ENCODE measurements at regions not wholly inside any gene's neighbourhood (a gene's known extent, or its start where the extent isn't known, plus 50 kb on each side); places are given as distances from the start of the nearest gene placed in this dataset.
"Not testable (repeated sequence)": the region's sequence is repeated elsewhere in the genome, so short reads cannot be mapped to it uniquely, and the experiment has no call there.

DNA sequence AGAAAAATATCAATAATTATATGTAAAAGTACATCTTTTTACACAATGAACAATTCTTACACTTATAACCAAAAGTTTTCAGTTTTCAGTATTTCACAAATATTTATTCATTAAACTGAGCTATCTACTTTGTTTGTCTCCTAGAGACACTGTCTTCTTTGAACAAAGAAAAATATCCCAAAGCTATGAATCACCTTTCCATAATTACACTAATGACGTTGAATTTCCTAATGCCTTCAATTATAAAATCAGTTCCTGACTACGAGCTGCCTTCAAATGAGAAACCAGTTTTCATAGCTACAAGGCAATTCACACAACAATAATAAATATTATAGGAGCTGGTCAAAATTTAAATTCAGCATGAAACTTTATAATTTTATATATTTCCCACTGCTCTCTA lies 201.8 kb upstream of the BRINP3 start:
- DNase-seq, result no peak

GRCh38 chr1:190679983-190680382 lies 202.3 kb upstream of the BRINP3 start:
- no peak for DNase-seq

- no peak for DNase-seq
Observed at GRCh38 chr1:190685676-190686075, 208.0 kb upstream of the BRINP3 start.

GRCh38 chr1:190688096-190688495 lies 210.4 kb upstream of the BRINP3 start:
- no peak for DNase-seq

DNA sequence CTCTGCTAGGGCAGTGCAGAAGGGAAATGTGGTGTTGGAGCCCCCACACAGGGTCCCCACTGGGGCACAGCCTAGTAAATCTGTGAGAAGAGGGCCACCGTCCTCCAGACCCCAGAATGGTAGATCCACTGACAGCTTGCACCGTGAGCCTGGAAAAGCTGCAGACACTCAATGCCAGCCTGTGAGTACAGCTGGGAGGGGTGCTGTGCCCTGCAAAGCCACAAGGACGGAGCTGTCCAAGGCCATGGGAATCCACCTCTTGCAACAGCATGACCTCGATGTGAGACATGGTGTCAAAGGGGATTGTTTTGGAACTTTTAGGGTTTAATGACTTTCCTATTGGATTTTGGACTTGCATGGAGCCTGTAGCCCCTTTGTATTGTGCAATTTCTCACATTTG lies 220.8 kb upstream of the BRINP3 start:
- DNase-seq, result not testable (repeated sequence)

DNA sequence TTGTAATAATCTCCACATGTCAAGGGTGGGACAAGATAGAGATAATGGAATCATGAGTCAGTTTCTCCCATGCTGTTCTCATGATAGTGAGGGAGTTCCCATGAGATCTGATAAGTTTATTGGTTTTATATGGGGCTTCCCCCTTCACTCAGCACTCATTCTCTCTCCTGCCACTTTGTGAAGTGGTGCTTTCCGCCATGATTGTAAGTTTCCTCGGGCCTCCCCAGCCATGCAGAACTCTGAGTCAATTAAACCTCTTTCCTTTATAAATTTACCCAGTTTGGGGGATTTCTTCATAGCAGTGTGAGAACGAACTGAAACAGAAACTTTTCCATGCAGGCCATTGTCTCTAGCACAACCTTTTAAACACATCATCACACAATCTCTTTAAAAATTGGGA lies 221.5 kb upstream of the BRINP3 start:
- DNase-seq, result no peak

DNA sequence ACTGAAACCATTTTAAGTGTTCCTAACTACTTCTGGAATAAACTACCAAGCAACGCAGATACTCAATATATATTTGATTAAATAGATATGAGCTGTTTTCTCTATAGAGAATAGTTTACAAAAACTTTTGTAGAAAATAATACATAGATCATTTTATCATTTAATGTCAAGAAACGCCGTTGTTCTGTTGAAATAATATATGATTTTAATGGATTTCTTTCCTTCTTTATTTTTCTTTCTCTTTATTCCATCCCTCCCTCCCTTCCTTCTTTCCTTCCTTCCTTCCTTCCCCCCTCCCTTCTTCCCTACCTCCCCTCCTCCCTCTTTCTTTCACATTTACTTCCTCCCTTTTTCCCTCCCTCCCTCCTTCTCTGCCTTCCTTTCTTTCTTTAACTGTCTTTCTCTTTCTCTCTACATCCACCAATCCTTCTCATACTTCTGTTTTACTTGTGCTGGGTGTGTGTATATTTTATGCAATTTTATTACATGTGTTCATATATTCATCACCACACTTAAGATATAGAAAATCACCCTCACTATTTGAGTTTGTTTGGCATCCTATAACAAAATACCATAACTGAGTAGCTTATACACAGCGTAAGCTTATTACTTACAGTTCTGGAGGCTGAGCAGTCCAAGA lies 230.9 kb upstream of the BRINP3 start:
- no peak for DNase-seq

DNA sequence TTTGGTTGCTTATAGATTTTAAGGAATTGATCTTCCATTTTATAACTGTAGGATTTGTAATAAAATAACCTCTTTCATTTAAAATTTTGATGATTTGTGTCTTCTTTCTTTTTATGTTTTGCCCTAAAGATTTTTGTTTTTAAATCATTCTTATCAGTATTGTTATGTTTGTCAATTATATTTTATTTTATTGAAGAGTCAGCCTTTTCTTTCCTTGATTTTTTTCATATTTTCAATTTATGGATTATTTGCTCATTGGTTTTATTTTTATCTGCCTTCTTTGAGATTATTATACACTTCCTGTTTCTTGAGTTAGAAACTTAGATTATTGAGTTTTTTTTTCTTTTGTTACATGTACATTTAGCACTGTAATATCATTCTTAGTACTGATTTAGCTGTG lies 233.4 kb upstream of the BRINP3 start:
- DNase-seq, result no peak

GRCh38 chr1:190717055-190717454 lies 239.4 kb upstream of the BRINP3 start:
- no peak for DNase-seq

DNA sequence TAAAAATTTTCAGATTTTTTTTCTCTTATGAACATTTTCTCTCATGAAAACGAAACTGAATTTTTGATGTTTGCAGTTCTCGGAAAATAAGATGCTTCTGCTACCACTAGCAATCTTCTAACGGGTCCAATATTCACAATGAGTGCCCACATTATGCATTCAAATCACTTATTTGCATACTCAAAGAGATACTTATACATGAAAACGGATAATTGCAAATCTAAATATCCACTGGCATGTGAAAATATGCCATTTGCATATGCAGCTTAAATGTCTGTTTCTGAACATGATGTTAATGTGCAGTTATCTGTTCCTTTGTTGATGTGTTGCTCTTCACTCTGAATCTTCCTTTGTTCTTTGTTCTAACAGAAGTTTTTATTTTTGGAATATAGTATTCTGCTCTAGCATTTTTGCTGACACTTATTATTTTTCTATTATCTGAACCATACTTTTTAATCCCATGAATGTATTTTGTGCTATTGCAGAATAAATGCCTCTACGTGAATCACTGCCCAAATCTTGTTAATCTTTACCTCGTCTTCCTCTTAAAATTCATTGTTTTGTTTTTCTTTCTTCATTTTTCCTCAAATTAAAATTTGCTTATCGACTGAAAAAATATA lies 259.4 kb upstream of the BRINP3 start:
- DNase-seq, result no peak

- DNase-seq, result no peak
Observed at GRCh38 chr1:190738317-190738716, 260.7 kb upstream of the BRINP3 start.

DNA sequence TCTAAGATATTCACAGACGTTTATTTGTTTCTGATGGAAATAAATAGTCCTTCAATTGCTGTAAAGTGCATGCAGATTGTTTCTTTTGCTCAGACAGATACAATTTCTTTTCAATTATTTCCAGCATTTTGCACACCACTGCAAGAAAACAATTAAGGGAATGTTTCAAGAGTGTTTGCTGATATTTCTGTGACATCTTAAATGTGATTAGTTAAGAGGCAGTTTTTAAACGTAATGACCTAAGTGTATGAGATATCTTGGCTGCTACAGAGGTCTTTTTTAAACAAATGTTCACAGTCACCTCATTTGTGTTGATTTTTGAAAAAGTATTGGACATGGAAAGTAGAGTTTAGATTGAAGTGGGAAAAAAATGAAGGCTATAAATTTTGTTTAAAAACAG lies 262.3 kb upstream of the BRINP3 start:
- no peak for DNase-seq

GRCh38 chr1:190747704-190748103 lies 270.0 kb upstream of the BRINP3 start:
- no peak for DNase-seq

GRCh38 chr1:190752131-190752530 lies 274.5 kb upstream of the BRINP3 start:
- DNase-seq, result no peak

DNA sequence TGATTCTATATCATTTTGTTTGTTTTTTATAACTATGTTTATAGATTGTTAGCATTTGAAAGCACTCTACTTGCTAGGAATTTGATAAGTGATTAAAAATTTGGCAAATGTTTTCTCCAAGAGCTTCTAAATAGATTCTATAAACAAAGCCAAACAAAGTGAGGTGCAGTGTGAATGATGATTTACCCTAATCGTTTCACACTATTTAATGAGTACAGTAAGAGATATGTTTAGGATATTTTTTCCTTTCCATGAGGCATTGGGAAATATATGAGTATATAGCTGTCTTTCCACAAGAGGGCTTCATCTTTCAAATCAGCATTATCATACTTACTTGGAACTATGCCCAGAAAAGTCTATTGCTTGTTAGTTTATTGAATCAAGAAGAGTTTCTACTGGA lies 277.0 kb upstream of the BRINP3 start:
- peak in 1 of 3 donors; percentile 4 for DNase-seq

- DNase-seq, result peak in 2 of 3 donors; percentile 2 to 24
Observed at GRCh38 chr1:190759807-190760206, 282.1 kb upstream of the BRINP3 start.

DNA sequence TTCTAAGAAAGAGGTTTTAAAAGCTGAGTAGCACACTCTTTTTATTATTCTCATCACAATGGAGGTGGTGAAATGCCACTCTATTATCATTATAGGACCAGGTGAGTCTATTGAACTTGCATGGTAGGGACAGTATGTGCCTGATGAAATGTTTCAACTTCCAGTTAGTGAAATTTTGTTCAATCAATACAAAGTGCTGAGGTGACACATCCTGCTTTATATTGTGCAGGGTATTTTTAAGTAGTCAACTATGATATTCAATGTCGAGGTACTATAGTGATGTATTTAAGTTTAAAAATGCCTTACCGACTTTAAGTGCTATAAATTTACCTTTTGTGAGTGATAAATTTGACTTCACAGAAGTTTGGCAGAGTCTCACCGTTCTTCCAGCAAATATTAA lies 284.7 kb upstream of the BRINP3 start:
- DNase-seq, result no peak

- no peak for DNase-seq
Observed at GRCh38 chr1:190792873-190793272, 315.2 kb upstream of the BRINP3 start.

DNA sequence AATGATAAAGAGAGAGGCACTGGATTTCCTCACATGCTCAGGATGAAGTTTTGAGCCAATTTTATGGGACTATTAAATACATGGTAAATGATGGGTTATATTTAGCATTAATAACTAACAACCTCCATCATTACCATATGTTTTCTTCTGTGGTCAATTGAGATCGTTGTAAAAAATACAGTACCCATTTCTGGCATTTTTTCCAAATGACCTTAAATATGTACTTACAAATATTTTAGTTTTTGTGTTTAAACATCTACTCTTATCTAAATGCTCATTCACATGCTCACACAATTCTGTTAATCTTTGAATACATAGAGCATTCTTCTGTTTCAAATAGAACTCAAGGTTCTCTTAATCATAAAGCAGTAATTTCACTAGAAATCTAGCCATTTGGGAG lies 330.0 kb upstream of the BRINP3 start:
- DNase-seq, result no peak

GRCh38 chr1:190808035-190808434 lies 330.4 kb upstream of the BRINP3 start:
- no peak for DNase-seq

DNA sequence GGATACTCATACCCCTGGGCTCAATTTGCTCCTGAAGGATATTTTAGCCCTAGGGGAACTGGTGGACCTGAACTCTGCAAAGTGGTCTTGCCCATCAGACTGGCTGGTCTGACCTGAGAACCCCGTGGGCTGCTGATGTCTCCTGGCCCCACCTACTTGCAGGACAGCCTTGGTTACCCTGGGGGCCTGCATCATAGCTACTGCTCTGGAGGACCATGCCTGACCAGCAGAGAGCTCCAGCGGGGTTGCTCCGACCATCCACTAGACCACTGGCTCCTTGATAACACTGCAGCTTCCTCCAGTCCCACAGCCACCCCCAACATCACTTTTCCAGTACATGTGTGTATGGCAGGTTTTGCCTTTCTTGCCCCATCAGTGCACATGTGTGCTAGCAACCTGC lies 331.6 kb upstream of the BRINP3 start:
- DNase-seq, result no peak

- DNase-seq, result no peak
Observed at GRCh38 chr1:190812996-190813395, 335.3 kb upstream of the BRINP3 start.

GRCh38 chr1:190832511-190832910 lies 354.8 kb upstream of the BRINP3 start:
- no peak for DNase-seq

- no peak for DNase-seq
Observed at GRCh38 chr1:190835658-190836057, 358.0 kb upstream of the BRINP3 start.

GRCh38 chr1:190837200-190837599 lies 359.5 kb upstream of the BRINP3 start:
- DNase-seq, result not testable (repeated sequence)

Data from suppressor macrophage treated with lipopolysaccharide for 1 hour (primary cell).